ENCODE measurements at regions not wholly inside any gene's neighbourhood (a gene's known extent, or its start where the extent isn't known, plus 50 kb on each side); places are given as distances from the start of the nearest gene placed in this dataset.
"Not testable (repeated sequence)": the region's sequence is repeated elsewhere in the genome, so short reads cannot be mapped to it uniquely, and the experiment has no call there.

DNA sequence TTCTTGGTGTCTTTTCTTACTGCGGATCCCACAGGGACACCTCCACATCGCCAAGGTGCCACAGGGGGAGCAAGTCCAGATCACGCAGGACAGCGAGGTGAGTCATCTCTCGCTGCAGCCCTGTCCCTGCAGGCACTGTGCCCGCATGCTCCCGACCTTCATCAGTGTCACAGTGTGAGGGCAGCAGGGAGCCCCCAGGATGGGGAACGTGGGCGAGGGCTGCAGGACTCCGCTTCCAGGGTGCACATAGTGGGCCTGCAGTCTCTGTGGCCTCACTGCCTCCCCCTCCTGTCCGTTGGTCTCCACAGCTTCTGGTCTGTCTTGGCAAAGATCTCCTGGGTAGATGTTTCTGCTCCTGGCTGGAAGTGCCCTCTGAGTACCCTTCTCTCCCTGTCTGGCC, 78.0 kb downstream of the NPIPB11 start:
- not testable (repeated sequence) for DNase-seq (ENCODE audit: low spot score)

DNA sequence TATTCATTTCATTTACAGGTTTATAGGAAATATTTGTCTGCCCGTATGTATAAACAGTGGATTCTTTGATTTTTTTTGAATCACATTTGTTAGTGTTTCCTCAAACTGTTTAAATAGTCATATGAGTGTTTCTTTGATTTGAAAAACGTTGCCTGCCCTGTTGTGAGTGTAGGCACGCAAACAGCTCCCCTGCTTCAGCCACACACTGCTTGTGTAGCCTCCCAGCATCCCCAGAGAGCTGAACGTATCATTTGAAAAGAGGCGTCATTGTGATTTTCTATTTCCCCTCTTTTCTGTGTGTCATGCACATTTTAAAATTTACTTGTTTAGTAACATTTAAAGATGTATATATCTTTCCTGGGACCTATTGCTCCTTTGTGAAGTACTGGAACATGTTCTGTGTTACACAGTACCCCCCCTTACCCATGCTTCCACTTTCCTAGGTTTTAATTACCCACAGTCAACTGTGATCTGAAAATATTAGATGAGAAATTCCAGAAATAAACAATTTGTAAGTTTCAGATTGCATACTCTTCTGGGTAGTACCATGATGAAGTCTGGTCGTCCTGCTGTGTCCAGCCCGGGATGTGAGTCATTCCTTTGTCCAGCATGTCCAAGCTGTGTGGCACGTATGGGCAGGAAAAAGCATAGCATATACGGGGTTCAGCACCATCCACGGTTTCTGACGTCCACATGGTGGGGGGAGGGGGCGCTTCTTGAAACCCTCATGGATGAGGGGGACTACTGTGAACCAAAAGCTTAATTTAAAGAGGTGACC, 78.7 kb downstream of the NPIPB11 start:
- not testable (repeated sequence) for DNase-seq (ENCODE audit: low spot score)

DNA sequence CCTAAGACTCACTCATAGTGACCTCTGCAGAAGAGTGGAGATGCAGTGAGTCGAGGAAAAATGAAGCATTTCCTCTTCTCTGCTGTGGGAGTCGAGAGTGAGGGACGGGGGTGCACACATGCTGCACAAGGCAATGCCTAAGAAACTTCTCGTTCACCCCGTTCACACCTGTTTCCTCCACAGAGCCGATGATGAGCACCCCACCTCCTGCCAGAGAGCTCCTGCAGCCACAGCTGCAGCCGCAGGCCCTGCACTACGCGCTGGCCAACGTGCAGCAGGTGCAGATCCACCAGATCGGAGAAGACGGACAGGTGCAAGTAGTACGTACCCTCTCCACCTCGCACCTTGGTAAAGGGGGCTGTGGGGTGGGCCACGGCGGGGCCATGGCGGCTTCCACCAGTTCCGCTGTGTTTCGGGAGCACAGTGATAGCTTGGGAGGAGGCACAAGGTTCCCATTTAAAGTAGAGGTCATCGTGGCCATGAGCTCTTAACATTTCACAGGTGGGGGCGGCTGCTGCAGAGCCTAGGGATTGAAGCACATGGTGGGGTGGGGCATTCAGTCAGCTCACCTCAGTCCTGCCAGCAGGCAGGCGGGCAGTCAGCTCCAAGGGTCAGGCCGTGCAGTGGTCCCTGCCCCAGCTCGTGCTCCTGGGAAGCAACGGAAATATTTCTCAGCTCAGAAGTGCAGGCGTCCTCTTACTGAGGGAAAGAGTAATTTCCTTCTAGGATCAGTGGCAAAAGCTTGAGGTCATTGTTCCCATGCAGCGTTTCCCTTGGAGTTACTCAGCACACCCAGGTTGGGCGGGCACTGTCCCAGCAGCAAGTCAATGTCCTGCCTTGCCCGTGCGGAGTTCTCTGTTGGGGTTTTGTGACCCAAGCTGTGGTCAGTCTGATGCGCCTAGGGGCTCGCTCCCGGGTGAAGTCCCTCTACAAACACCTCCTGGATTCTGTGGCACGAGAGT, 80.1 kb downstream of the NPIPB11 start:
- not testable (repeated sequence) for DNase-seq (ENCODE audit: low spot score)

DNA sequence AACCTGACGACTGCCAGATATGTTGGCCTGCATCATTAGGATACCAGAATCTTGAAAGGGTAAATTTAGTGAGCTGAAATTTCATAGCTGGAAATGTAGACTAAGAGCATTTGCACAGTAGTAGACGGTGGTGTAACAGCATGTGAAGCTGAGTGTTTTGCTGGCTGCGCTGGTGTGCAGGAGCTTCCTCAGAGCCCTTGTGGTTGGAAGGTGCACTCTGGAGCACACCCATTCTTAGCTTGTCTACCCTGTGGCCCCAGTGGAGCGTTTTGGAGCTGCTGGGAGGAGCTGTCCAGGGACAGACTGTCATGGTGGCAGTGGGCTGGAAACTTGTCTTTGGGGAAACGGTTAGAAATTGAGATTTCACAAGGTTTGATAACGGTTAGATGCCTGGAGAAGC, 82.8 kb downstream of the NPIPB11 start:
- not testable (repeated sequence) for DNase-seq (ENCODE audit: low spot score)

DNA sequence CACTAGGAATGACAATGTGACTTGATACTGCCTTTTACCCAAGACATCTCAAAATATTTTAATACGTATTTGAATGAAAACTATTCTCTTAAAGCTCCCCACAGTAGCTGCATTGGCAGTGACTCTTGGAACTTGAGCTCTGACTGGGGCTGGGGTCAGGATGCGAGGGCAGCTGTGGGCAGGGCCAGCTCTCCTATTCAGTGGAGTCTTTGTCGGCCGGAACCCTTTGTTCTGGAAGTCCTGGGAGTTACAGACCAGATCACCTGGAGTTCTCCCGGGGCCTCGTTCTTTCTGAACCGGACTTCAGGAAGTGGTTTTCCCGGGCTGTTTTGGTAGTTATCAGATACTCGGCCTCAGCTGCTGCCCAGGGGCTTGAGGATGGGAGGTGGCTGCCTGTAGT, 84.9 kb downstream of the NPIPB11 start:
- DNase-seq (ENCODE audit: low spot score) = no peak

DNA sequence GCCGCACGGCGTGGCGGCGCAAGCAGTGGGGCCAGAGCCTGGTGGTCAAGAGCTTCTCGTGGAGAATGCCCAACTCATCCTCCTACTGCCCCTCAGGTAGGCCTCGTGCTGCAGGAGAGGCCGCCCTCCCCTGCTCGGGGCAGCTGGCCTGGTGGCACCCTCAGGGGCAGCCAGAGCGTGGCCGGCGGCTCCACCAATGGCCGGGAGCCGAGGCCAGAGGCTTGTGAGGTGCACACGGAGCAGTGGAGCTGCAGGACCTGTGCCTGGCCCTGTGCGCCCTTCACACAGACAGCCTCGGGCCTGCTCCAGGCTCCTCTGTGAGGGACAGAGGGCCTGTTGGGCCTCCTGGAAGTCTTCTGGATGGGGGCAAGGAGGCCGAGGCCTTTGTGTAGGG, 85.5 kb downstream of the NPIPB11 start:
- no peak for DNase-seq (ENCODE audit: low spot score)

DNA sequence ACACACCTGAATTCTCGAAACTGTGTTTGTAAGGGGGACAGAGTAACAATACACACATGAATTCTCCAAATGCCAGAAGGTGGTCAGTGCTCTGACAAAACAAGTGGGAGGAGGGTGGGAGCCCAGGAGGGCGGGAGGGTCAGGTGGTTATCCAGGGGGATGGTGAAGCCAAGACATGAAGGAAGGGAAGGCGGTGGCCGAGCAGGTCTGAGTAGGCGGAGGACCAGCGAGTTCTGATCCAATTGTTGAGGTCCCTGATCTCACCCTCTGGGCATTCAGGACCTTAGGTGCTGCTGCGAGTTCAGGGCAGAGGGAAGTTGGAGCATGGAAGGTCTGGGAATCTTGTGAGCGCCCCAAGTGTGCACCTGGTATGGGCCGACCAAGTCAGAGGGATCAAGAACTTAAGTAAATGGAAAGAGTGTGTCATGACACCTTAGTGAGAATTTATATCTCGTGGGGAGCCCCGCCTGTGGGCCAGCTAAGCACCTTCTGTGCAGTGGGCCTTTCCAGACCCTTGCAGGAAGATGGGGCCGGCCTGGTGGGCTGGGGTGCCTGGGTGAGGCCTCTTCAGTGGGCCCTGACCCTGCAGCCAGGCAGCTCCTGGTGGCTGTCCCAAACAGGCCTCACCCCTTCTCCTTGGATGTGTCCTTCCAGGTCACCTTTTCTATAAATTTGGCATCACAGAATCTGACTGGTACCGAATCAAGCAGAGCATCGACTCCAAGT, 86.1 kb downstream of the NPIPB11 start:
- no peak for DNase-seq (ENCODE audit: low spot score)

DNA sequence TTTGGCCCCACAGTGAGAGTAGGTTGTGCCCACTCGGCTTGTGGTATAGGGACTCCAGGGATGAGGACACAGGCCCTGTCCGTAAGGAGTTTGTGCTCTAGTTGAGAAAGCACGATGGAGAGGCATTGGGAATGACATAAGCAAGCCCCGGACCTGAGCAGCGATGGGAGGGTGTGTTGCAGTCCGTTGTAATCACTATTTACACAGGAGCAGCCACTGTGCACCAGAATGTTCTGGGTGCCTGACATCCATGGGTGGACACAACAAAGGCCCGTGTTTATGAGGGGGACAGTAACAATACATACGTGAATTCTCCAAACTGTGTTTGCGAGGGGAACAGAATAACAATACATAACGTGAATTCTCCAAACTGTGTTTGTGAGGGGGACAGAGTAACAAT, 86.8 kb downstream of the NPIPB11 start:
- DNase-seq (ENCODE audit: low spot score) = no peak

DNA sequence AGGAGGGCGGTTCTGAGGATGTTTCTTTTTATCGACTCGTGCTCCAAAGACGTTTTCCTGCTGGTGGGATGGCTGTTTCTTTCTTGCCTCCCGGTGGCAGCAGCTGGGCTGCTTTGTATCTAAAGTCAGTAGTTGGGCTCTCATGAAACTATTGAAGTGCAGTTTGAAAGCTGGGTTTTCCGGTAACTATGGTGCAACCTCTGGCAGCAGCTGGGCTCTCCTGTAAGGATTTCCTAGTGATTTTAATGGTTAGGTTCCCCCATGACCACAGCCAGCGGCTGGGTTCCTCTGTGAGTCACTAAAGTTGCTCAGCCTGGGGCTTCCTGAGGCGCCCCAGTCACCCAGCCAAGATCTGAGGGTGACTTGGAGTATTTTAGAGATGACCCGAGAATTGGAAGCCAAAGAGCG, 87.9 kb downstream of the NPIPB11 start:
- DNase-seq (ENCODE audit: low spot score) = not testable (repeated sequence)

DNA sequence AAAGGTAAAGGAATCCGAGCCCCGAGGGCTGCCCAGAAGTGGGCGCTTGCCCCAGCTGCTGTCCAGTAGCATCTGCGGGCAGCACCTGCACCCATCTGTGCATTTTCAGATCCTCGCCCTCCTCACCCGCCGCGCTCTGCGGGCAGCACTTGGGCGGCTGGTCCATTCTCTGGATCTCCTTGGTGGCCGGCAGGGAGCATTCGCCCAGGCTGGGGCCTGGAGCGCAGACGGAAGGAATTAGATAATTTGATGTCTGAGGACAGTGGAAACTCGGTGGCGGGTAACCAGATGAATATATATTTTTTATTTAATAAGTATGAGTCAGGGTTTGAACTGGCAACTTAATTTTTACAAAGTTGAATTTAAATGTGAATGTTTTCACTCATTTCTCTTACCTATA, 88.5 kb downstream of the NPIPB11 start:
- DNase-seq (ENCODE audit: low spot score) = no peak

DNA sequence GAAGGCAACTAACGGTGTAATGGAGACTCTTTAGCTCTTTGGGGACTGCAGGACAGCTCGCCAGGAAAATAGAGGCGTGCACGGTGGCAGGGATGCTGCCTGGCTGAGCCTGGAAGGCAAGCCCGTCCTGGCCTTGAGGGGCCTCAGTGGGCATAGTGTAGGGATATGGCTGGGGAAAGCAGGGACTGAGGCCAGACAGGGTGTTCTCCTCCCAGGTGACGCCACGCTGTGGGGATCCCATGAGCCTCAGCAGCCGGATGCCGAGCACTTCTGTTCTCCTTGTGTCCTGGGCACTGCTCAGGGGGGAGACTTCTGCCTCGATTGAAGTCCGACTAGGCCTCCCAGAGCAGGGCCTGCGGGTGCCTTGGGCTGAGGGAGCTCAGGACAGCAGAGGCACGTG, 89.2 kb downstream of the NPIPB11 start:
- DNase-seq (ENCODE audit: low spot score) = no peak

DNA sequence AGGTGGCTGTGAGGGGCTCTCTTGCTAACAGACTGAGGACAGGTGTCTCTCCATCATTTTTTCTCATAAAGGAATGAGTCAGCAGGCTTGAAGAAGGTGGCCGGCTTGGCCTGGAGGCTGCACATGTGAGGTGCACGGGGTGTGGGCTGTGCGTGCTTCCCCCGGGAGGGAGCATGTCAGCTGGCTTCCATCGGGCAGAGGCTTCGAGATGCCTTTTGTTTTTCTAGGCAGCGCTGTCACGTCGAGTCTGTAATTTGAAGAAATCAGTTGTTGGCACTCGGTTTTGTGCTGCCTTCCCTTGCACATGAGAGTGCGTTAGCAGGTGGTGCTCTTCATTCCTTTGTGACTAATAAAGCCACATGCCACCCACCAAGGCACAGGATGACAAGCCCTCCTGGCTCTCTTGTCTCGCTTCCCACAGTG, 89.7 kb downstream of the NPIPB11 start:
- DNase-seq (ENCODE audit: low spot score) = no peak

DNA sequence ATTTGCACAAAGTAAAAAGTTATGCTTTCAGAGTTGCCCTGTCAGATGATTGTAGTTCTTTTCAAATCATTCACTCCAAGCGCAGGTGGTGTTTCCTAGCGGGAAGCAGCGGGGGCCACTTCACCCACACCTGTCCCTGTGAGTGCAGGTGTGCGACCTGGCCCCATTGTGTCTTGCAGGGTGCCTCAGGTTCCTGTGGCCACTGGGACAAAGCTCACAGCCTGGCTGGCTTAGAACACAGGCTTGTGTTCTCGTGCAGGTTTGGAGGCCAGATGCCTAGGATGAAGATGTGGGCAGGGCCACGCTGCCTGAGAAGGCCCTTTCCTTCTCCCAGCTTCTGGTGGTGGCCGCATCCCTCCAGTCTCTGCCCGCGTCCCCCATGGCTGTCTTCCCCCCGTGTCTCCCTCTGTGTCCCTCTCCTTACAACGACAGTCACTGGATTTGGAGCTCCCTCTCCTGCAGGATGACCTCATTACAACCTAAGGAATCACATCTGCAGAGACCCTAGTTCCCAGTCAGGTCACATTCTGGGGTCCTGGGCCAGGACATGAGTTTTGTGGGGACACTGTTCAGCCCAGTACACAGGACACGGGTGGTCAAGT, 90.5 kb downstream of the NPIPB11 start:
- no peak for DNase-seq (ENCODE audit: low spot score)

DNA sequence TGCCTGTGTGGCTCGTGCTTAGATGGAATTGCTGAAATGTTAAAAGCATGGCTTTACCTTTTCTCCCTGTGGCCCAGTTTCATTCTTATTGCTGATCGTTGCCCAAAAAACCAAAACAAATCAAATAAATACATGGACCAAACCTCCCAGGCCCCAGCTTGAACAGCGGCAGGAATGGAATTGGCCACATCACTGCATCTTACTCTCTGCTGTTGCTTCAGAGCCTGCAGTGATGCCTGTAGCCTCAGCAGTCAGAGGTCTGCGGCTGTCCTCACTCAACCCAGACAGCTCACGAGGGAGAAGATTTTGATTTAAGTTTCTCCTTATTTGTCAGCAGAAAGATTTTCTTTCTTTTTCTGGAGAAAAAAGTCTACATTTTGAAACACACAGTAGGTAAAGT, 91.5 kb downstream of the NPIPB11 start:
- DNase-seq (ENCODE audit: low spot score) = no peak

DNA sequence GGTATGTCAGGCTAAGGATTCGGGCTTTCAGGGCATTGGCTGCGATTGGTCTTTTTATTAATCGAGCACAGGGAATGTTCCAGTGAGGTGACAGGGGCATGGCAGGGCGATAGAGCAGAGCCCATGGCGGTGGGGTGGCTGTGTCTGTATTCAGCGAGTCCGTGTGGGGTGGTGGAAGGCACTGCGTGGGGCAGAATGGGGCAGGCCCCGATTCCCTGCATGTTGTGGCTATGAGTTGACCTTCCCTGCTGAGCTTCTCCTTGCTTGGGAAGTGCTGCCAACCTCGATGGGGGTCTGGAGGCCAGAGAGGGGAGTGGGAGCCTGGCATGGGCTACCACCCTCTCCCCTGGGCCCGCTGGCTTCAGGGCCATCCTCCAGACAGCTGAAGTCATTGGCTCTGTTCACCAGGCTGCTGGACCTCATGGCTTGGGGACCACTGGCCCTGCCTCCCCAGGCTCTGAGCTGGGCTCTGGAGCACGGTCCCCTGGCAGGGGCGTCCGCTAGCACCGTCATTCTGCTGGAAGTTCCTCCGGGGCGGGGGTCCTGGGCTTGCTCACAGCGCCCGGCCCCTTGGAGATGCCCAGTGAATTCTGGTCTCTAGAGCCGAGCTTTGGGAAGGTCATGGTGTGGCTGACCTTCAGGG, 92.1 kb downstream of the NPIPB11 start:
- DNase-seq (ENCODE audit: low spot score) = no peak

DNA sequence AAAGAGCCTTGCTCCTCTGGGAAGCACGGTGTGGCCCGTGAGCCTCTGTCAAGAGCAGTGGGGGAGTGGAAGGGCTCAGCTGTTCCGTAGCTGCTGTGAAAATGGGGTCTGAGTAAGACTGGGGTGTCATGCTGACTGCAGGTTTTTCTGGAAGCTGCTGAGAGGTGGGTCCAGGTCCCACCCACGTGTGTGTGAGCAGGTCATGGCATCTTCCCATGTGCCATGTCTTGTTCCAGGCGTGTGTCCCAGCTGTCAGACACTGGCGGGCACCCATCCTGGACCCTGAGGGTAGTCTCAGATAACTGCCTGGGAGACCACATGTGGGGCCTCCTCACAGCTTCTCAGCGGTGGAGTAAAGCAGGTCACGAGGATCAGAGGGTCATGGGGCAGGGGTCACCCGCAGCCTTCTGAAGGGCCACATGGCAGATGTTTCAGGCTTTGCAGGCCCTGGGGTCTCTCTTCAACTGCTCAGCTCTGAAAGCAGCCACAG, 92.9 kb downstream of the NPIPB11 start:
- no peak for DNase-seq (ENCODE audit: low spot score)

DNA sequence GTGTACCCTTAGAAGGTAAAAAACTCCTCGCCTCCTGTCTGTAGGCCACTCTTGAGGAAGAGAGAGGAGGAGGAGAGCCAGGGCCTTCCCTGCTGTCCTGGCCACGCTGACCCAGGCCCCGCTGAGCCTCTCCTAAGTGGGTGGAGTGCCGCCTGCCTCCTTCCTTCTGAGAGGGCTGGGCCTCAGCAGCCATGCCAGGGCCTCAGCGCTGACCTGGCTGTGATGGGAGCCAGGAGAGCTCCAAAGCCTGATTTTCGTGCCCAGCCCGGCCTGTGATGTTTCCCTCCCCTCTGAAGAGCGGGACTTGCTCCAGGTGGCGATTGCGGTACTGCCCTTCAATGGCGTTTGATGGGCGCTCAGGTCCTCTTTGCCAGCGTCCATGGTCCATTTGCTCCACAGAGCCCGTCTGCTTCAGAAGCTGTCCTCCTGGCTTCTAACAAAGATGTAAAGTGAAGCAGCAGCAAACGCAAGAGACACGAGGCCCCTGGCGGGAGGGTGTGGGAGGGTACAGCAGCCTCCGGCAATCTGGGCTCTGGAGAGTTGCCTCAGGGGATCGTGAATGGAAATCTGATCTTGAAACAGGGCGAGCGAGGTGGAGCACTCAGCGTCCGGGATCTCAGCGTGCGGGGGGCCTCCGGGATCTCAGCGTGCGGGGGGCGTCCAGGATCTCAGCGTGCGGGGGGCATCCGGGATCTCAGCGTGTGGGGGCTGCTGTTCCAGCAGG, 93.5 kb downstream of the NPIPB11 start:
- no peak for DNase-seq (ENCODE audit: low spot score)

DNA sequence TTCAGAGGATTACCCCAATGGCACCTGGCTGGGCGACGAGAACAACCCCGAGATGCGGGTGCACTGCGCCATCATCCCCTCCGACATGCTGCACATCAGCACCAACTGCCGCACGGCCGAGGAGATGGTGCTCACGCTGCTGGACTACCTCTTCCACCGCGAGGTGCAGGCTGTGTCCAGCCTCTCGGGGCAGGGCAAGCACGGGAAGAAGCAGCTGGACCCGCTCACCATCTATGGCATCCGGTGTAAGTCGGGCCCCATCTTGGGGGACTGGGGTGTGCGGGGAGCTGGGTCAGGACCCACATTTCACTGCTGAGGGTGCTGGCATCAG, 94.2 kb downstream of the NPIPB11 start:
- DNase-seq (ENCODE audit: low spot score) = not testable (repeated sequence)

DNA sequence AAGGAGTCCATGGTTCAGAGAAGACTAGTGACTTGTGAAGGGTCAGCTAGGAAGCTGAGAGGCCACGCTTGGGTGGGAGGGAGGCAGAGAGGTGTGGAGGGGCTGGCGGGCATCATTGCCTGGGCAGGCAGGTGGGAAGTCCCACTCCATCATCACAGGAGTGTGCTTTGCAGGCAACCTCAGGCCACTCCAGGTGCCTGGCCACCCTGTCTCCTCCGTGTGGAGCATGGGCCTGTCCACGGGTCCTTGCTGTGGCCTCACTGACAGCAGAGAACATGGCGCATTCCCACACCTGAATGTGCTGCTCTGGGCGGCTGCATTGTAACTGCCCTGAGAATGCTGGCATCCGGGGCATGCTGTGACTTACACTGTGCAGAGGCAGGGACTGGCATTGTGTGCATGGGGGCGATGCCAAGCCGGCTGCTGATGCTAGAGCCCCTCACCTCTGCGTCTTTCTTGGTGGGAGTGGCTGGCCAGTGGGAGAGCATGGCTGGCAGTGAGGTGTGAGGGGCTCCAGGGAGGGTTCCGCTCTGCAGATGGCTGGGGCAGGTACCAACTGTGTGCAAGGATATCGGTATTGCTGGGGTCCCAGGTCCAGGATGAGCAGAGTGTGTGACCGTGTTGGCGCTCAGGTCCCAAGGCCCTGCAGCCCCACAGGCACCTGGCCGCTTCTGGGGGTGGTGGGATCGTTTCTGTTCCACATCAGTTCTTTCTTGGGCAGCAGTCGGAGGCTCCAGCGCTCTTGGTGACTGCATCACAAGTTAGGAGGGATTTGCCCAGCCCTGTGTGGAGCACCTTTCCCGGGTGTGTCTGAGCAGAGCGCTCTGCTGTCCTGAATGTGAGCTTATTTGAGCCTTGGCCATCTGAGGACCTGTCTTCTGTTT, 94.8 kb downstream of the NPIPB11 start:
- DNase-seq (ENCODE audit: low spot score) = no peak

DNA sequence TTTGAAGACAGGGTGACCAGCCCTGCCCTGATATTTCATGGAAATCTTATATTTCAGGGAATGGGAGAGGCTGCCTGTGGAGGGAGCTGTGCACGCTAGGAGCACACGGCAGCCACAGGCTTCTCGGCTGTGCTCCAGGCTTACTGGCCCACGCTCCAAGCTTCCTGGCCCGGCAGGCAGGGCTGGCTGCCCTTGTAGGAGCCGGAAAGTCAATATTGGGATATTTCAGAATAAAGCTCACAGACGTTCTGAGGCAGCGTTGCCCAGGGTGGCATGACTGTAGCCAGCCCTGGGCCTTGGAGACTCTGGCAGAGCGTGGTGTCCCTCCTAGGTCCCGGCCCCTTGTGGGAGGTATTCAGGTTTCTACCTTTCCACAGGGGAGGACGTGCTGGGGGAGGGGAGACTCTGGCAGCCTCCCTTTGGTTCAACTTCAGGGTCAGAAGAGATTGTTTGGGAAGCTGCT, 95.6 kb downstream of the NPIPB11 start:
- DNase-seq (ENCODE audit: low spot score) = no peak
